HUES48 (cell line): ENCODE measurements at regions not wholly inside any gene's neighbourhood (a gene's known extent, or its start where the extent isn't known, plus 50 kb on each side); places are given as distances from the start of the nearest gene placed in this dataset.

ENCODE experiments used
- H3K27ac ChIP-seq: one replicate; pipeline ENCODE4 v1.7.0; 2013; ENCODE audit warnings: low read depth, low read length, inconsistent platforms
- H3K27me3 ChIP-seq: 2 replicates; pipeline ENCODE4 v1.6.1; 2013; ENCODE audit warnings: mild to moderate bottlenecking, low read length; ENCODE audit not compliant: control insufficient read depth, insufficient read depth
- H3K36me3 ChIP-seq: 2 replicates; pipeline ENCODE4 v1.6.1; 2013; ENCODE audit warnings: low read length; ENCODE audit not compliant: control insufficient read depth, insufficient read depth
- H3K4me1 ChIP-seq: 2 replicates; pipeline ENCODE4 v1.6.1; 2013; ENCODE audit warnings: mild to moderate bottlenecking, low read length; ENCODE audit not compliant: control insufficient read depth, insufficient read depth
- H3K4me3 ChIP-seq: 2 replicates; pipeline ENCODE4 v1.5.1; 2013; ENCODE audit warnings: mild to moderate bottlenecking, low read depth, low read length
- H3K9ac ChIP-seq: 2 replicates; pipeline ENCODE4 v1.6.1; 2013; ENCODE audit warnings: mild to moderate bottlenecking, low read depth, low read length, moderate library complexity
- H3K9me3 ChIP-seq: 2 replicates; pipeline ENCODE4 v1.6.1; 2013; ENCODE audit warnings: low read length; ENCODE audit not compliant: control insufficient read depth, insufficient read depth

DNA sequence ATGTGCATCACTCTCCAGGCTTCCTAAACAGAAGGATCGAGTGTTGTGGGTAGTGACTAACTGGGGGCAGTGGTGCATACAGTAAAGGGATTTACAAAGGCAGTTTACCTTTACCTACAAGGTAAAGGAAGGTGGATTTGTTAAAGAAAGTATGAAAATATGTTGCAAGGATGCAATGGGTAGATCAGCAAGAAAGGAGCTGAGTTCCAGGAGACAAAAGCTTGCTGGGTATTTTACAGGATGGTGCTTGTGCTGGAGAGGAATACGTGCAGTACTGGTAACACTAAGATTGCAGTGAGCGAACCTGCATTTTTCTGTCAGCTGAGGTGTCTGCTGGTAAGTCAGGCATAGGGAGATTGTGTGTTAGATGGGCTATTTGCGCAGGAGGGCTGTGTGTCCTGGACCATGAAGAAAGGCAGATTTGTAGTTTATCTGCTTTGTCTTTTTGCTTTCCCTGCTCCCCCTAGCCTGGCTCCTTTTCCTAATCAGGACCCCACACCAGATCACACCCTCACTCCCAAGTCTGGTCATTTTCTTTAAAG lies 304.6 kb downstream of the THBS2 start:
- H3K4me1 ChIP-seq = no peaks in the 10 kb centered on the region
- H3K9ac ChIP-seq = no peak overlapping the region

GRCh38 chr6:168948002-168948401 lies 305.6 kb downstream of the THBS2 start:
- Histone ChIP-seq H3K4me3 (no peak overlapping the region), H3K4me1 (no peaks in the 10 kb centered on the region), H3K36me3 (no peaks in the 10 kb centered on the region), H3K9ac (no peak overlapping the region), H3K9me3 (no peaks in the 10 kb centered on the region; the same call in 1 of the 2 replicates), H3K27ac (no peak overlapping the region), H3K27me3 (no peaks in the 10 kb centered on the region)

More for the DNA sequence above, 304.6 kb downstream of the THBS2 start:
- Histone ChIP-seq H3K36me3 (no peaks in the 10 kb centered on the region), H3K9me3 (no peaks in the 10 kb centered on the region; the same call in 1 of the 2 replicates), H3K4me3 (no peak overlapping the region), H3K27ac (no peak overlapping the region), H3K27me3 (no peaks in the 10 kb centered on the region)

DNA sequence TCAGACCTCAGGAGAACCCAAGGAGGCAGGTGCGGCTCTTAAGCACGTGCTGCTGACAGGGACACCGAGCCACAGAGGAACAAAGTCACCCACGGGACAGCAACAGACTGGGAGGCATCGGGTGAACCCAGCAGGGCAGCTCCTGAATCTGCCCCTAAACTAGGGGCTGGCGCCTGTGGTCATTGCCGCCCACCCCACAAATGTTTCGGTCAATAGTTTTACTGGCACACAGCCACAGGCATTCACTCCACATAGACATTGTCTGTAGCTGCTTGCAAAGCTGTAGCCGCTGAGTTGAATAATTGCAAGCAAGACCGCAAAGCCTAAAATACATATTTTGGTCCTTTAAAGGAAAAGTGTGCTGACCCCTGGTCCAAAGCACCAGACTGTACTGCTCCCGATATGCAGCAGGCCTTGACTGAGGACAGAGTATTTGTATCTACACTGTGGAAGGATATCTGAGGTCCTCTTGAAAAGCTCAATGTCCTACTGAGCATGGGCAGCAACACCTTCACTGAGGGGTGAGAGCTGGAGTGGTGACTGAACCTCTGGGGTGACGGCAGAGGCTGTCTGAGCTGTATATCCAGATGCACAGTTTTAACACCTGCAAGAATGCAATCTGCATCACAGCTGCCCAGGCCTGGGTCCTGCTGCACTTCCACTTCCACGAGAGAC lies 310.3 kb downstream of the THBS2 start:
- Histone ChIP-seq H3K4me1 (no peaks in the 10 kb centered on the region), H3K27me3 (no peaks in the 10 kb centered on the region), H3K9me3 (no peaks in the 10 kb centered on the region), H3K9ac (no peak overlapping the region), H3K4me3 (no peak overlapping the region), H3K27ac (no peak overlapping the region), H3K36me3 (no peaks in the 10 kb centered on the region)

DNA sequence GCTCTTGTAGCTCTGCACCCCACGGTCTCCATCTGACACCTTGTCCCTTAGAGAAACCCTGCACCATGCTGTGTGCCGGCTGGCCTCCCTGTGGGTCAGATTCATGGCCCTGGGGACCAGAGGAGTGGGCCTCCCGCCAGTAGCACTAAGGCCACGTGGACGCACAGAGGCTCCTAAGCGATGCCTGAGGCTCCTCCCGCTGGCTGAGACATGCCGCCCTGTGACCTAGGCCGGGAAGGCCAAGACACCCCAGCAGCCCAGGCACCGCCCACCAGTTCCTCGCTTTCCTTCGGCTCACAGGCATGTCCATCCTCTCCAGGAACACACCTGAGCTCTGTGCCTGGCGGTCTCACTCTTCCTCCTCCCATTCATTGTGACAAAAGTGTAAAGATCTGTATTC lies 311.0 kb downstream of the THBS2 start:
- Histone ChIP-seq H3K9ac (no peak overlapping the region), H3K4me1 (no peaks in the 10 kb centered on the region), H3K4me3 (no peak overlapping the region), H3K27ac (no peak overlapping the region), H3K9me3 (no peaks in the 10 kb centered on the region), H3K36me3 (no peaks in the 10 kb centered on the region), H3K27me3 (no peaks in the 10 kb centered on the region)

- Histone ChIP-seq H3K4me1 (no peaks in the 10 kb centered on the region), H3K27ac (no peak overlapping the region), H3K36me3 (no peaks in the 10 kb centered on the region), H3K4me3 (no peak overlapping the region), H3K9me3 (no peaks in the 10 kb centered on the region), H3K27me3 (no peaks in the 10 kb centered on the region), H3K9ac (no peak overlapping the region)
Measured at GRCh38 chr6:168941036-168941435, 312.6 kb downstream of the THBS2 start.

DNA sequence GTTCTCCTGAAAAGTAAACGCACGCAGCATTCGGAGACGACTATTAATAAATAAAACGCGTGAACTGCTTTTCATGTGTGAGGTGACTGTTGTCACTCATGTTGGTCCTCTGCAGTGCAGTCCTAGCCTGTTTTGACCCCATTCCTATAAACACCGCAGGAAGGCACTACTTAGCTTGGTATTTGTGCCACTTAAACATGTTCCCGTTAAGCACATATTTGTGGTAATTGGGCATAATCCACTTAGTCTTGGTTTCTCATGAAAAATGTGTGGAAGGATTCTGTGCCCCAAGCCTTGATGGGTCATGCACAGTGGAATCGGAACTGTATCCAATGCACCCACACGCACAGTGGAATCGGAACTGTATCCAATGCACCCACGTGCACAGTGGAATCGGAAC lies 313.9 kb downstream of the THBS2 start:
- H3K36me3 ChIP-seq = no peaks in the 10 kb centered on the region
- H3K9ac ChIP-seq = no peak overlapping the region
- no peaks in the 10 kb centered on the region for H3K9me3 ChIP-seq
- H3K4me3 ChIP-seq = no peak overlapping the region
- H3K27ac ChIP-seq = no peak overlapping the region
- H3K4me1 ChIP-seq = no peaks in the 10 kb centered on the region
- H3K27me3 ChIP-seq = no peaks in the 10 kb centered on the region

DNA sequence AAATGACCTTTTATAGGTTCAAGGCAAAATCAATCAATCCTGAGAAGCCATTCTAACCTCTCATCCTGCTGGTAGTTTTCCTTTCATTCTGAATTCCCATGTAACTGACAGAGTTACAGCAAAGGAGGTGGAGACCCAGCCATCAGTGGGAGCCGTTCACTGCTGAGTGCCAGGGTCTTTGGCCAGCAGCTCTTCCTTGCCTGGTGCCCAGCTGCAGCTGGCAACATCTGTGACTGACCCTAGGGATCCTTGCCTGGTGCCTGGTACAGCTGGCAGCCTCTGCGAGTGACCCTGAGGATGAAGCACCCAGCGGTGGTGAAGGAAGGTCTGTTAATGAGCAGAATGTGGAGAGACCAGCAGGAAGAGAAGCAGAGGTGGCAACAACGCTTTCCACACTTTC lies 314.6 kb downstream of the THBS2 start:
- no peaks in the 10 kb centered on the region for H3K27me3 ChIP-seq
- no peak overlapping the region for H3K4me3 ChIP-seq

DNA sequence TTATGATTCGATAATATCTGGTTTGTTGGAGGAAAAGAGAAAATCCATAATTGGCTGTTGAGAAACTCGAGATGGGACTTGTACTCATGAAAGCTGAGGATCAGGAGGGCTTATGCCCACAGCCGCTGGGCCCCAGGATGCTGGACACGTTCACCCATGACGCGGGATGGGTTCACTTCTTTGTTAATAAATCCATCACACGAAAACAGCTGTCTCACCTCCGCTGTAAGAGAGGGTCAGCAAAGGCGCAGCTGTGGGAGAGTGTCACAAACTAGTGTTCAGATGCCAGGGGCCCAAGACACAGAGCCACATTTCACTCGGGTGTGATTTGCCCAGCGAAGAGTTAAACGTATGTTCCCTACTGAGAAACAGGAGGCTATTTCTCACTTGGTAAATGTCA lies 315.1 kb downstream of the THBS2 start:
- Histone ChIP-seq H3K4me3 (no peak overlapping the region), H3K9ac (no peak overlapping the region)

More for the DNA sequence above, 314.6 kb downstream of the THBS2 start:
- no peaks in the 10 kb centered on the region for H3K9me3 ChIP-seq
- no peaks in the 10 kb centered on the region for H3K4me1 ChIP-seq
- no peak overlapping the region for H3K9ac ChIP-seq
- H3K27ac ChIP-seq = no peak overlapping the region
- no peaks in the 10 kb centered on the region for H3K36me3 ChIP-seq

GRCh38 chr6:168937054-168937453 lies 316.6 kb downstream of the THBS2 start:
- no peaks in the 10 kb centered on the region for H3K27me3 ChIP-seq
- H3K4me3 ChIP-seq = no peak overlapping the region
- no peak overlapping the region for H3K9ac ChIP-seq
- H3K27ac ChIP-seq = no peak overlapping the region
- H3K36me3 ChIP-seq = no peaks in the 10 kb centered on the region
- H3K9me3 ChIP-seq = peaks cover 8% of the 10 kb centered on the region; the same call in 1 of the 2 replicates
- H3K4me1 ChIP-seq = no peaks in the 10 kb centered on the region

More for the DNA sequence above, 315.1 kb downstream of the THBS2 start:
- Histone ChIP-seq H3K27me3 (no peaks in the 10 kb centered on the region), H3K36me3 (no peaks in the 10 kb centered on the region), H3K27ac (no peak overlapping the region), H3K9me3 (no peaks in the 10 kb centered on the region), H3K4me1 (no peaks in the 10 kb centered on the region)

GRCh38 chr6:168935628-168936010 lies 318.0 kb downstream of the THBS2 start:
- Histone ChIP-seq H3K4me3 (no peak overlapping the region), H3K4me1 (no peaks in the 10 kb centered on the region)

GRCh38 chr6:168934660-168935627 lies 318.7 kb downstream of the THBS2 start:
- Histone ChIP-seq H3K4me3 (no peak overlapping the region), H3K36me3 (no peaks in the 10 kb centered on the region), H3K9me3 (peaks cover 21% of the 10 kb centered on the region; the same call in 1 of the 2 replicates)

More at GRCh38 chr6:168935628-168936010, 318.0 kb downstream of the THBS2 start:
- Histone ChIP-seq H3K27ac (no peak overlapping the region), H3K9ac (no peak overlapping the region), H3K9me3 (peaks cover 14% of the 10 kb centered on the region; the same call in 1 of the 2 replicates), H3K27me3 (no peaks in the 10 kb centered on the region), H3K36me3 (no peaks in the 10 kb centered on the region)

More at GRCh38 chr6:168934660-168935627, 318.7 kb downstream of the THBS2 start:
- Histone ChIP-seq H3K9ac (no peak overlapping the region), H3K27ac (no peak overlapping the region), H3K27me3 (no peaks in the 10 kb centered on the region), H3K4me1 (no peaks in the 10 kb centered on the region)
